Prostate gland (tissue), 2 donors: ENCODE measurements at regions not wholly inside any gene's neighbourhood (a gene's known extent, or its start where the extent isn't known, plus 50 kb on each side); places are given as distances from the start of the nearest gene placed in this dataset.

Experiments
- DNase-seq: peaks from one replicate; pipeline ENCODE4 v3.0.0-alpha.2; 2019; ENCODE audit warnings: low spot score
- H3K27ac ChIP-seq, 2 donors: fragments of 200-600 bp; sonication (generic); 2 replicates each; pipeline ENCODE4 v1.5.1; 2017 to 2019
- H3K27me3 ChIP-seq: fragments of 200-600 bp; sonication (generic); replicated peaks from 2 replicates; pipeline ENCODE4 v1.5.1; 2019; ENCODE audit not compliant: insufficient read depth
- H3K36me3 ChIP-seq, 2 donors: fragments of 200-600 bp; sonication (generic); 1 replicate in 1 of 2; 2 replicates in 1 of 2; pipeline versions ENCODE4 v1.5.1 to v1.8.1; 2017 to 2019
- H3K4me1 ChIP-seq: fragments of 200-600 bp; sonication (generic); replicated peaks from 2 replicates; pipeline ENCODE4 v1.5.1; 2019
- H3K4me3 ChIP-seq, 2 donors: fragments of 200-600 bp; sonication (generic); 2 replicates each; pipeline ENCODE4 v1.5.1; 2017 to 2019
- H3K9me3 ChIP-seq: fragments of 200-600 bp; sonication (generic); 2 replicates; pipeline ENCODE4 v1.5.1; 2017
- CTCF ChIP-seq, 4 experiments: fragments of 200-600 bp in 2 of 4; fragments of 450-650 bp in 2 of 4; sonication (generic) in 2 of 4; IDR thresholded peaks; 1 replicate in 3 of 4; 2 replicates in 1 of 4; pipeline ENCODE4 v1.5.1; 2016 to 2019; ENCODE audit warnings: antibody characterized with exemption in 4 of 4, mild to moderate bottlenecking in 2 of 4, moderate library complexity in 2 of 4
- POLR2A ChIP-seq: fragments of 450-650 bp; IDR thresholded peaks from one replicate; pipeline ENCODE4 v1.6.1; 2016; ENCODE audit warnings: antibody characterized with exemption, mild to moderate bottlenecking
- POLR2AphosphoS5 ChIP-seq: sonication (generic); formaldehyde crosslinking; IDR thresholded peaks from one replicate; pipeline ENCODE4 v1.6.1; 2017; ENCODE audit warnings: antibody characterized with exemption
- WGBS: methylation state at CpG from one replicate; pipeline ENCODE4 v1.1.5; 2018; 5-methylcytosine and 5-hydroxymethylcytosine counted together
- intact Hi-C: fragments of 100-400 bp; cut with DNase I; formaldehyde crosslinking; loops from one replicate; pipeline ENCODE4 v1.14.2; 2022

GRCh38 chr3:24968036-24968435, 460.0 kb upstream of the RARB start:
- H3K27me3 ChIP-seq = no peaks in the 10 kb centered on the region
- no peak for DNase-seq
- no peak overlapping the region for H3K4me3 ChIP-seq
- H3K4me1 ChIP-seq = no peaks in the 10 kb centered on the region
- WGBS = 88% methylated on average over 1 of the region's 1 CpG
- TF ChIP-seq POLR2AphosphoS5 (no peak), CTCF (IDR thresholded peaks at IDR 0.05) (no peak), POLR2A (no peak)
- H3K36me3 ChIP-seq = no peaks in the 10 kb centered on the region
- intact Hi-C loops = loop anchor here (10.0 kb wide), 1 partner anchor 193 kb away; no protein-coding TSS in a partner anchor
- no peak overlapping the region for H3K27ac ChIP-seq
- no peaks in the 10 kb centered on the region for H3K9me3 ChIP-seq

- no peak overlapping the region for H3K4me3 ChIP-seq
- no peaks in the 10 kb centered on the region for H3K36me3 ChIP-seq
- intact Hi-C loops = no loop called here
- TF ChIP-seq CTCF (IDR thresholded peaks at IDR 0.05) (no peak), POLR2AphosphoS5 (no peak), POLR2A (no peak)
- H3K9me3 ChIP-seq = no peaks in the 10 kb centered on the region
- DNase-seq = no peak
- no peaks in the 10 kb centered on the region for H3K4me1 ChIP-seq
- no peak overlapping the region for H3K27ac ChIP-seq
- 91% methylated on average over 1 of the region's 1 CpG for WGBS
- H3K27me3 ChIP-seq = no peaks in the 10 kb centered on the region
Measured at GRCh38 chr3:24972491-24972890, 455.6 kb upstream of the RARB start.

- Histone ChIP-seq H3K9me3 (no peaks in the 10 kb centered on the region), H3K4me3 (no peak overlapping the region), H3K36me3 (no peaks in the 10 kb centered on the region), H3K27me3 (no peaks in the 10 kb centered on the region), H3K4me1 (no peaks in the 10 kb centered on the region), H3K27ac (no peak overlapping the region)
- DNase-seq = no peak
- intact Hi-C loops = no loop called here
- 89% methylated on average over 5 of the region's 5 CpGs for WGBS
- no peak for TF ChIP-seq POLR2AphosphoS5
- no peak for TF ChIP-seq POLR2A
- no peak for TF ChIP-seq CTCF (IDR thresholded peaks at IDR 0.05)
Measured at GRCh38 chr3:24981309-24981708, 446.8 kb upstream of the RARB start.

- no peaks in the 10 kb centered on the region for H3K27me3 ChIP-seq
- no peaks in the 10 kb centered on the region for H3K36me3 ChIP-seq
- no peaks in the 10 kb centered on the region for H3K9me3 ChIP-seq
- intact Hi-C loops = no loop called here
- H3K4me1 ChIP-seq = no peaks in the 10 kb centered on the region
- H3K27ac ChIP-seq = no peak overlapping the region
- TF ChIP-seq POLR2AphosphoS5 (no peak), CTCF (IDR thresholded peaks at IDR 0.05) (no peak), POLR2A (no peak)
- no peak for DNase-seq
- H3K4me3 ChIP-seq = no peak overlapping the region
Measured at GRCh38 chr3:24981924-24982323, 446.1 kb upstream of the RARB start.

GRCh38 chr3:24985668-24986067, 442.4 kb upstream of the RARB start:
- intact Hi-C loops = no loop called here
- no peak for DNase-seq
- H3K27ac ChIP-seq = no peak overlapping the region
- H3K36me3 ChIP-seq = no peaks in the 10 kb centered on the region
- no peak overlapping the region for H3K4me3 ChIP-seq
- TF ChIP-seq POLR2A = no peak
- TF ChIP-seq CTCF (IDR thresholded peaks at IDR 0.05) = no peak
- TF ChIP-seq POLR2AphosphoS5 = no peak
- H3K9me3 ChIP-seq = no peaks in the 10 kb centered on the region
- WGBS = 58% methylated on average over 9 of the region's 9 CpGs
- H3K27me3 ChIP-seq = no peaks in the 10 kb centered on the region
- H3K4me1 ChIP-seq = no peaks in the 10 kb centered on the region
